Keratinocyte (primary cell): ENCODE measurements at regions not wholly inside any gene's neighbourhood (a gene's known extent, or its start where the extent isn't known, plus 50 kb on each side); places are given as distances from the start of the nearest gene placed in this dataset.

Experiments used
- EZH2 ChIP-seq: IDR thresholded peaks from one replicate; pipeline ENCODE4 v1.6.1; 2012; ENCODE audit warnings: inconsistent platforms, mild to moderate bottlenecking, low read length, moderate library complexity
- TF ChIP-seq, protein P1 (sequence below), 3 experiments: IDR thresholded peaks in 1 of 3; conservative IDR thresholded peaks in 1 of 3; optimal IDR thresholded peaks in 1 of 3; 2 replicates in 2 of 3; 3 replicates in 1 of 3; pipeline versions ENCODE3 to v1.5.1; 2011; ENCODE audit warnings: low read length in 3 of 3, mild to moderate bottlenecking in 3 of 3, moderate library complexity in 2 of 3, control low read depth in 1 of 3, inconsistent platforms in 1 of 3; ENCODE audit not compliant: insufficient read depth in 2 of 3; ENCODE audit errors: extremely low read depth in 1 of 3

DNA sequence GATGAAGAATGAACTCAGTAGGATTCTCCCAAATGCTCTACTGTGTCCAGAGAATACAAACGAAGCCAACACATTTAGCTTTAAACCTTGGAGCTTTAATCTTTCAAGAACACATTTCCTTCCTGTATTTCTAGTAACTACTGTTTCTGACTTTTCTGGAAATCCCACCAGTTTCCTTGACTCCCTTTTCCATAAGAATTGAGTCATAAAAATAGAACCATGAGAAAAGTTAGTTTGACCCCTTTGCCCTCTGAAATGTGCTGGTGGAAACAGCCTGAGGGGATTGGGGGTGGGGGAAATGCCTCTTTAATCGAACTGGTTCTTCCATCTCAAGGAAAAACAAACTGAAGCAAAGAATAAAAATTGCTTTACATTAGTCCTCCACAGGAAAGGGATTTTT, 123.9 kb downstream of the TMEM17 start:
- TF ChIP-seq, protein P1, sequence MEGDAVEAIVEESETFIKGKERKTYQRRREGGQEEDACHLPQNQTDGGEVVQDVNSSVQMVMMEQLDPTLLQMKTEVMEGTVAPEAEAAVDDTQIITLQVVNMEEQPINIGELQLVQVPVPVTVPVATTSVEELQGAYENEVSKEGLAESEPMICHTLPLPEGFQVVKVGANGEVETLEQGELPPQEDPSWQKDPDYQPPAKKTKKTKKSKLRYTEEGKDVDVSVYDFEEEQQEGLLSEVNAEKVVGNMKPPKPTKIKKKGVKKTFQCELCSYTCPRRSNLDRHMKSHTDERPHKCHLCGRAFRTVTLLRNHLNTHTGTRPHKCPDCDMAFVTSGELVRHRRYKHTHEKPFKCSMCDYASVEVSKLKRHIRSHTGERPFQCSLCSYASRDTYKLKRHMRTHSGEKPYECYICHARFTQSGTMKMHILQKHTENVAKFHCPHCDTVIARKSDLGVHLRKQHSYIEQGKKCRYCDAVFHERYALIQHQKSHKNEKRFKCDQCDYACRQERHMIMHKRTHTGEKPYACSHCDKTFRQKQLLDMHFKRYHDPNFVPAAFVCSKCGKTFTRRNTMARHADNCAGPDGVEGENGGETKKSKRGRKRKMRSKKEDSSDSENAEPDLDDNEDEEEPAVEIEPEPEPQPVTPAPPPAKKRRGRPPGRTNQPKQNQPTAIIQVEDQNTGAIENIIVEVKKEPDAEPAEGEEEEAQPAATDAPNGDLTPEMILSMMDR (optimal IDR thresholded peaks at IDR 0.05 in 1 of 3, IDR thresholded peaks at IDR 0.05 in 1 of 3, conservative IDR thresholded peaks at IDR 0.05 in 1 of 3; ENCODE audit: extremely low read depth in 1 of 3, insufficient read depth in 2 of 3, low read length in 3 of 3), result no peak
- TF ChIP-seq EZH2, result no peak
